Activated CD4-positive, alpha-beta T cell treated with anti-CD3 and anti-CD28 coated beads, Interleukin-10, Interleukin-2, amounts not matched to agents 100 ng/mL and 50 ng/mL, durations not matched to agents 16 hours and 8 hours (primary cell): ENCODE measurements at regions not wholly inside any gene's neighbourhood (a gene's known extent, or its start where the extent isn't known, plus 50 kb on each side); places are given as distances from the start of the nearest gene placed in this dataset.
"Not testable (repeated sequence)": the region's sequence is repeated elsewhere in the genome, so short reads cannot be mapped to it uniquely, and the experiment has no call there.

Experiments
- DNase-seq: peaks from one replicate; pipeline ENCODE4 v3.0.0-alpha.2; 2020

GRCh38 chr13:19062019-19062646 lies 119.5 kb downstream of the TUBA3C start:
- no peak for DNase-seq

- DNase-seq: no peak
These were observed 120.3 kb downstream of the TUBA3C start for GRCh38 chr13:19061278-19061677.

GRCh38 chr13:19060311-19061002 lies 121.2 kb downstream of the TUBA3C start:
- no peak for DNase-seq

GRCh38 chr13:19059016-19059780 lies 122.4 kb downstream of the TUBA3C start:
- no peak for DNase-seq

- DNase-seq: no peak
These were observed 123.1 kb downstream of the TUBA3C start for GRCh38 chr13:19058566-19058965.

- no peak for DNase-seq
These were observed 123.9 kb downstream of the TUBA3C start for GRCh38 chr13:19057588-19058340.

- no peak for DNase-seq
These were observed 124.6 kb downstream of the TUBA3C start for GRCh38 chr13:19056984-19057490.

- DNase-seq: no peak
These were observed 125.2 kb downstream of the TUBA3C start for GRCh38 chr13:19056355-19056880.

GRCh38 chr13:19055611-19056010 lies 126.0 kb downstream of the TUBA3C start:
- DNase-seq: no peak

GRCh38 chr13:19053561-19053960 lies 128.1 kb downstream of the TUBA3C start:
- no peak for DNase-seq

GRCh38 chr13:19052931-19053330 lies 128.7 kb downstream of the TUBA3C start:
- DNase-seq: no peak

GRCh38 chr13:19052180-19052579 lies 129.4 kb downstream of the TUBA3C start:
- DNase-seq: no peak

- DNase-seq: no peak
These were observed 130.7 kb downstream of the TUBA3C start for GRCh38 chr13:19050901-19051300.

GRCh38 chr13:19049624-19050023 lies 132.0 kb downstream of the TUBA3C start:
- not testable (repeated sequence) for DNase-seq

- DNase-seq: no peak
These were observed 133.2 kb downstream of the TUBA3C start for GRCh38 chr13:19048381-19048780.

- no peak for DNase-seq
These were observed 158.5 kb downstream of the TUBA3C start for GRCh38 chr13:19023115-19023514.

GRCh38 chr13:19020988-19021387 lies 160.6 kb downstream of the TUBA3C start:
- DNase-seq: no peak

GRCh38 chr13:18998389-18998788 lies 183.2 kb downstream of the TUBA3C start:
- no peak for DNase-seq

- no peak for DNase-seq
These were observed 185.0 kb downstream of the TUBA3C start for GRCh38 chr13:18996627-18997051.

- no peak for DNase-seq
These were observed 185.4 kb downstream of the TUBA3C start for GRCh38 chr13:18996221-18996620.

- DNase-seq: no peak
These were observed 186.3 kb downstream of the TUBA3C start for GRCh38 chr13:18995259-18995873.
